ENCODE measurements at regions not wholly inside any gene's neighbourhood (a gene's known extent, or its start where the extent isn't known, plus 50 kb on each side); places are given as distances from the start of the nearest gene placed in this dataset.

- in situ Hi-C loops (cut with HindIII; ENCODE audit: low sequenced_read_pairs), result no loop called here
- no peak for DNase-seq (ENCODE audit: low spot score)
Measured at GRCh38 chr3:124615896-124616543, 114.2 kb upstream of the UMPS start.

- in situ Hi-C loops (cut with HindIII; ENCODE audit: low sequenced_read_pairs), result no loop called here
- no peak for DNase-seq (ENCODE audit: low spot score)
Measured at GRCh38 chr3:124617177-124617576, 113.1 kb upstream of the UMPS start.

GRCh38 chr3:124619887-124620599 is 110.2 kb upstream of the UMPS start:
- no peak for DNase-seq (ENCODE audit: low spot score)
- in situ Hi-C loops (cut with HindIII; ENCODE audit: low sequenced_read_pairs), result no loop called here

DNA sequence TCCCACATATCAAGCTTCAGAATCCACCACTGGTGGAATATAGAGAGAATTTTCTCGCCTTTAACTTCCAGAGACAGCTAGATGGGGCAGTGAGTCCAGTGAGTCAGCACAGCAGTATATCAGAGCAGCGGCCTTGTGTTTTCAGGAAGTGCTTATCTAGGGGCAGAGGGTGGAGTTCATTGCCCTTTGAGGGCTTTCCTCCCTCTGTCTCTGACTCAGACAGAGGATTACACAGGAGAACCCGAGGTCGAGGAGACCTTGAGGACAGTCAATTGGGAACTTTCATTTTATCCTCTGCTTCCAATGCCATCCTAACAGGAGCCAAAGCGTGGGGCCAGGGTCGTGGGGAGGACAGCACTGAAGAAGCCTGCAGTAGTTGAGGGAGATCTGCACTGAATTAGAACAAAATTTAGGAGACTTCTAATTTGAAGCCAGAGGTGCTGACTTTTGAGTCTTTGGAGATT is 109.6 kb upstream of the UMPS start:
- in situ Hi-C loops (cut with HindIII; ENCODE audit: low sequenced_read_pairs), result no loop called here
- no peak for DNase-seq (ENCODE audit: low spot score)

- in situ Hi-C loops (cut with HindIII; ENCODE audit: low sequenced_read_pairs), result no loop called here
- DNase-seq (ENCODE audit: low spot score), result no peak
Measured at GRCh38 chr3:124621498-124621897, 108.8 kb upstream of the UMPS start.

DNA sequence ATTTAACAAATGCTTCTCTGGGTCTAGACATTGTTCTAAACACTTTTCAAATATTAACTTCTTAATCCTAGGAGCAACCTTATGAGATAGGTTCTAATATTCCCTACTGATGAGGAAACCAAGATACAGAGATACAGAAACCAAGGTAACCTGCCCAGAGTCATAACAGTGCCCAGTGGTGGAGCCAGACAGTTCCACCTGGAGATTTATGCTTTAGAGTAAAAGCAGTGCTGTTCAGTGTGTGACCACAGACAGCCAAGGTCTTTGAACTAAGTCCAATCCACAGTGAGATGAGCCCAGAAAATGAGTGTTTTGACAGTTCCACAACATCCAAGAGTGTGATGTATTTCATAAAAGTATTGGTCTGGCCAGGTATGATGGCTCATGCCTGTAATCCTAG is 105.2 kb upstream of the UMPS start:
- DNase-seq (ENCODE audit: low spot score), result no peak
- in situ Hi-C loops (cut with HindIII; ENCODE audit: low sequenced_read_pairs), result no loop called here

GRCh38 chr3:124627501-124627908 is 102.7 kb upstream of the UMPS start:
- in situ Hi-C loops (cut with HindIII; ENCODE audit: low sequenced_read_pairs), result no loop called here
- no peak for DNase-seq (ENCODE audit: low spot score)

DNA sequence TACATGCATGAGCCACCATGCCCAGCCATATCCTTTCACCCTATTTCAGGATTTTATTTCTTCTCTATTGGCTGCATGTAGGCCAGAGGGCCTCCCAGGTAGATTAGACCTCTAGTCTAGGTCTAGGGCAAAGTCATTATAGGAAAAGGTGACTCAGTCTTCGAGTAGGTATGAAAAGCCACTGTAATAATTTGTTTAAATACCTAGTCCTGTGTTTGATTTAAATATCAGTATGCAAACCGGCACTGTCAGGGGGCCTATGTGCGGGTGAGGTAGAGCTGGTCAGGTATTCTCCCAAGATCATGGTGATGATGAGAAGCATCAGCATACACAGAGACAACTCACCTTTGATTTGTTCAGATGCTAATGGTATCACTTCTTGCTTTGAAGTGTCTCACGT is 101.4 kb upstream of the UMPS start:
- in situ Hi-C loops (cut with HindIII; ENCODE audit: low sequenced_read_pairs), result no loop called here
- DNase-seq (ENCODE audit: low spot score), result no peak

DNA sequence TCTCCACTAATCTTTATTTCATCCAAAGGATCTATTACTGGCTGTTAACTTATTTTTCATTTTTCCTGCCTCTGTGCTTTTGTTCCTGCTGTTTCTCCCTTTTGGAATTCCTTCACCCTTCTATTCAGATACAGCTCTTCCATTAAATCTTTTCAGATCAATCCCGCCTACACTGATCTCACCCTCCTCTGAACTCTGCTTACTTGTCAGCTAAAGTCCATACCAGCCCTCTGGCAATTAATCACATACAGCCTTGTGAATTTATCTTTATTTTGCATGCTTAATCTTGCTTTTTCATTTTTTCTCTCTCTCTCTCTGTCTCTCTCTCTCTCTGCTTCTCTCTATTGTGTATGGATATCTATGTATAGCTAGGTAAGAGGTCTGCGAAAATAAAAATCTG is 100.8 kb upstream of the UMPS start:
- in situ Hi-C loops (cut with HindIII; ENCODE audit: low sequenced_read_pairs), result no loop called here

DNA sequence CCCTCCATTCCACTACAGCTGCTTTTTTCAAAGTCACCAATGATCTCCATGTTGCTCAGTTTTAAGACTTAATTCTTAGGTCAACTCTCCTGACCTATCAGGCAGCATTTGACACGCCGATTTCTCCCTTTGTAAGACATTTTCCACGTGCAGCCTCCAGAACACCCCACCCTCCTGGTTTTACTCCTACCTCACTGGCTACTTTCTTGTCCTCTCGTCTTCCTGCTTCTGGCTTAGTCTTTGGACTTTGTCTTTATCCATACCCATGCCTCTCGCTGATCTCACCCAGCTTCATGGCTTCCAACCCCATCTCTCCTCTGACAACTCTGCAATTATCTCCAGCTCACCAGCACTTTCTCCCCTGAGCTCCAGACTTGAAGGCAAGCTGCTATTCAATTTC is 99.3 kb upstream of the UMPS start:
- in situ Hi-C loops (cut with HindIII; ENCODE audit: low sequenced_read_pairs), result no loop called here
- DNase-seq (ENCODE audit: low spot score), result no peak

More for the DNA sequence above, 100.8 kb upstream of the UMPS start:
- no peak for DNase-seq (ENCODE audit: low spot score)

- DNase-seq (ENCODE audit: low spot score), result no peak
- in situ Hi-C loops (cut with HindIII; ENCODE audit: low sequenced_read_pairs), result no loop called here
Measured at GRCh38 chr3:124631727-124632126, 98.5 kb upstream of the UMPS start.

- DNase-seq (ENCODE audit: low spot score), result no peak
- in situ Hi-C loops (cut with HindIII; ENCODE audit: low sequenced_read_pairs), result no loop called here
Measured at GRCh38 chr3:124632566-124633140, 97.6 kb upstream of the UMPS start.

DNA sequence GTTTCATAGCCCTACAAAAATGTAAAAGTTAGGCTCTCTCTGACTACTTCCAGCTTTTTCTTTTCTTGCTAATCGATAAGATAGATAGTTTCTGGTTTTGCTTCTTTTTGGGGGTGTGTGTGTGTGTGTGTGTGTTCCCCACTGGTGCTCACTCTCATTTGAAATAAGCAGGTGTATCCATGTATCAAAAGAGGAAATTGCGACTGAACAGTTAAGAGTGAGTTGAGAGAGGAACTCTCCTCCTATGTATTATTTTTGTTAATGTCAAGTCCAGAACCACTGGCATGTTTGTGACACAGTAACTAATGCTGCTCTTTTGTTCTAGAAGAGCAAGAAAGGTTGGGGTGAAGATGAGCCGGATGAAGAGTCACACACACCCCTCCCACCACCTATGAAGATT is 96.7 kb upstream of the UMPS start:
- DNase-seq (ENCODE audit: low spot score), result no peak
- in situ Hi-C loops (cut with HindIII; ENCODE audit: low sequenced_read_pairs), result no loop called here

DNA sequence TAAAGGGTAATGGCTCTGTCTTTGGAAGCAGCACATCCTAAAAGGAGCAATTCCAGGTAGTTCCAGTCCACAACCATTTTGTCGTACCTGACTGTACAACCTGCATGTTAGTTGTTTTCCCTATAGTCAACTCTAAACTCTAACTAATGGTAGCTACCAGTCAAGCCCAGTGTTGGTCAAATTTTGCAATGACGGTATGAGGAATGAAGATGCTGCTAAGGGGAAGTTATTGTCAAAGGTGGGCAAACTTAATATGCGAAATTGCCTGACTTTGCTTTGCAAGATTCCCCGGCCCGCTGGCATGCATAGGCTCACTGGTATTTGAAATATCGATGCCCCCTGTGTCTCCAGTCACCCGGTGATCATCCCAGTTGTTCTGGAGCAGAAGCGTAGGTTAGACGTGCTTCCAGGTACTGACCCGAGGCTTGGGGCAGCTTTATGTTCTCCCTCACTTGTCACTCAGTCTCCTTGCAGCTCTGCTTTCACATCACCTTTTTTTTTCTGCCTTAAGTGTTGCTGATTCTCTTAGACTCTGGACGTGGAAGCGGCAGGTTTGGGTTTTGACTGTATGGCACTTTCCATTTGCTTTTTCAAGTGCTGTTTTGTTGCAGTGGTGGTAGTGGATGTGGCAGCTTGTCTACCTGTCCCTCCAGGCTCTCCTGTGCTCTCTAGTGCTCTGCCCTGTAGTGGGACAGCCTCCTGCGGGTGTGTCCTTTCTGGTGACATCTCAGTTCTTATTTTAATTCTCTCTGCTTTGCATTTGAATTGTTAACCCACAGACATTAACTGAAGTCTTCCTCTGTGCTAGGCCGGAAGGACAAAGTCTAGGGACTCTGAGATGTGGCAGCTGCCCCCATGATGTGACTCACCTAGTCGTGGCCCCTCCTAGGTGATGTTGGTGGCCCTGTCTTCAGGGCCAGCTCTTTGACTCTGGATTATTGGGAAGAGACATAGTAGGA is 95.8 kb upstream of the UMPS start:
- in situ Hi-C loops (cut with HindIII; ENCODE audit: low sequenced_read_pairs), result no loop called here
- no peak for DNase-seq (ENCODE audit: low spot score)

GRCh38 chr3:124635169-124635539 is 95.1 kb upstream of the UMPS start:
- no peak for DNase-seq (ENCODE audit: low spot score)
- in situ Hi-C loops (cut with HindIII; ENCODE audit: low sequenced_read_pairs), result no loop called here

GRCh38 chr3:124636101-124636862 is 94.0 kb upstream of the UMPS start:
- in situ Hi-C loops (cut with HindIII; ENCODE audit: low sequenced_read_pairs), result no loop called here
- no peak for DNase-seq (ENCODE audit: low spot score)

DNA sequence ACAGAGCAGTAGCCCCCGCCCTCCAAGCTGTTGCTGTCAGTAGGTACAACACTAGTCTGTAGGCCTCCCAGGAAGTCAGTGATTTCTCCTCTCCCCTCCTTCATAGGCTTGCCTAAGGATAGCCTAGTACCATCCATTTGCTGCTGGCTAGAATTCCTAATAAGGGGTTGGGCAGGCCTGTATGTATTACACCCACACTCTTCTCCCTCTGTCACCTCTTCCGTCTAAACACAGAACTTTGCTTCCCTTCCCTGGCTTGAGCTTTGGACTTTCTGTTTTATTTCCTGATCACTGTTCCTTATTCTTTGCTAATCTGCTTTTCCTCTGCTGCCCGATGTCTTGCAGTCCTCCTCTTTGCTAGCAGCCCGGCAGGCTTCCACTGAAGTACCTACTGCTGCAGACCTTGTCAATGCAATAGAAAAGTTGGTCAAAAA is 93.4 kb upstream of the UMPS start:
- in situ Hi-C loops (cut with HindIII; ENCODE audit: low sequenced_read_pairs), result no loop called here
- DNase-seq (ENCODE audit: low spot score), result no peak

GRCh38 chr3:124639406-124640237 is 90.6 kb upstream of the UMPS start:
- DNase-seq (ENCODE audit: low spot score), result no peak
- in situ Hi-C loops (cut with HindIII; ENCODE audit: low sequenced_read_pairs), result no loop called here
